ENCODE measurements at regions not wholly inside any gene's neighbourhood (a gene's known extent, or its start where the extent isn't known, plus 50 kb on each side); places are given as distances from the start of the nearest gene placed in this dataset.

DNA sequence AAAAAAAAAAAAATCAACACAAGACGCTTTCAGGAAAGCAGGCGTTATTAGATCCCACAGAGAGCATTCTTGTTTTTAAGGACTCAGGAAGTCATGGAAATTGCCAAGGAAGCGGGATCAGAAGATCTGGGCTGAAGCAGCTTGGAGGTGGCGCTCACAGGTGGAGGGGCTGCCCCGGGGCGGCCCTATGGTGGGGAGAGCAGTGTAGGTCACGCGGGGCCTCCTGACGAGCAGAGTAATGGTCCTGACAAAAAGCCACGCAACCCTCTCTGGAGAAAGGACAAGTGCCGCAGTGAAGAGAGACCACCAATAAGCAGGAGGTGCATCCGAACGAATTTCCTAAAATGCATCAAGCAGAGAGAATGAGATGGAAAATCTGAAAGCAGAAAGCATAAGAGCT lies 407.0 kb downstream of the BRD1 start:
- no peak for TF ChIP-seq CTCF (IDR thresholded peaks at IDR 0.05; ENCODE audit: low read depth, low read length, missing control alignments)
- no peak overlapping the region for H3K4me3 ChIP-seq (replicated peaks; ENCODE audit: low read depth, low read length)
- no peak for DNase-seq (ENCODE audit: extremely low read depth, low read depth)

DNA sequence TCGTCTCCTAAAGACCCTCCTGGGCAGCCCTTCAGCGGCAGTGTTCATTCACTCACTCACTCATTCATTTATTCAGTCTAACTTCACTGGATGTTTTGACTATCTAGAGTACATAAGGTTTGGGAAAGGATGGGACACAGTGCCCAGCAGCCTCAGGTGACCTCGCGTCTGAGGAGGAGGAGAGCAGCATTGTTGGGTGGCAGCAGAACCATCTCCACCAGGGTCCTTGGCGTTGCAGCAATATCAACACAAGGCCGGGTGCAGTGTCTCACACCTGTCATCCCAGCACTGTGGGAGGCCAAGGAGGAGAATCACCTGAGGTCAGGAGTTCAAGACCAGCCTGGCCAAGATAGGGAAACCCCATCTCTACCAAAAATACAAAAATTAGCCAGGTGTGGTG lies 408.0 kb downstream of the BRD1 start:
- H3K4me3 ChIP-seq (replicated peaks; ENCODE audit: low read depth, low read length): no peak overlapping the region
- DNase-seq (ENCODE audit: extremely low read depth, low read depth): no peak
- TF ChIP-seq CTCF (IDR thresholded peaks at IDR 0.05; ENCODE audit: low read depth, low read length, missing control alignments): no peak

DNA sequence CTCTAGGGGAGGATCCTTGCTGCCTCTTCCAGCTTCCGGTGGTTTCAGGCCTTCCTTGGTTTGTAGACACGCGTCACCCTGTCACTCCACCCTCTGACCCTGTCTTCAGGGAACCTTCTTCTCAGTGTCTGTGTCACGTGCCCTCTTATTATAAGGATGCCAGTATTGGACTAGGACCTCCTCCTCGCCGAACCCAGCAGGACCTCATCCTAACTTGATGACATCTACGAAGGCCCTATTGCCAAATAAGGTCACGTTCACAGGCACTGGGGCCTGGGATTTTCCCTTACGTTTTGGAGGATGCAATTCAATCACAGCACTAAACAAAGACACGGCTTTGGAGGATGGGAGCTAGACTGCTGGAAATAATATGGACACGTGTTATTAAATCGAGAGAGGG lies 408.7 kb downstream of the BRD1 start:
- no peak overlapping the region for H3K4me3 ChIP-seq (replicated peaks; ENCODE audit: low read depth, low read length)
- no peak for DNase-seq (ENCODE audit: extremely low read depth, low read depth)
- no peak for TF ChIP-seq CTCF (IDR thresholded peaks at IDR 0.05; ENCODE audit: low read depth, low read length, missing control alignments)

- DNase-seq (ENCODE audit: extremely low read depth, low read depth): no peak
- no peak for TF ChIP-seq CTCF (IDR thresholded peaks at IDR 0.05; ENCODE audit: low read depth, low read length, missing control alignments)
- no peak overlapping the region for H3K4me3 ChIP-seq (replicated peaks; ENCODE audit: low read depth, low read length)
Measured at GRCh38 chr22:49418341-49418894, 409.3 kb downstream of the BRD1 start.

DNA sequence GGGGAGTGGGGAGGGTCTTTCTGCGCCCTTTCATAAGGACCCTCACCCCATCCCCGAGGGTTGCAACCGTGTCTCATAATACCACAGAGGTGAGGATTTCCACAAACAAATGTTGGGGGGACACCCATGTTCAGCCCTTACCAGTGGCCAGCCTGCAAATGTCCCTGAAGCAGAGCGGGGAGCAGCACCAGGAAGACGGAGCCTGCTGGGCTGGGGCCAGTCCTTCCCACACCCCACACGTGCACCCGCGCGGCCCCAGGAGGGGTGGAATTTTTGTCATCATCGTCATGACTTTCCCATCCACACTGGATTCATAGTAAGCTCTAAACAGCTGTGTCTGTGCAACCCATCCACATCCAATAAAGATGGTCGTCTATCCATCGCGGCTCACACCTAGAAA lies 409.8 kb downstream of the BRD1 start:
- no peak for TF ChIP-seq CTCF (IDR thresholded peaks at IDR 0.05; ENCODE audit: low read depth, low read length, missing control alignments)
- H3K4me3 ChIP-seq (replicated peaks; ENCODE audit: low read depth, low read length): no peak overlapping the region
- no peak for DNase-seq (ENCODE audit: extremely low read depth, low read depth)

DNA sequence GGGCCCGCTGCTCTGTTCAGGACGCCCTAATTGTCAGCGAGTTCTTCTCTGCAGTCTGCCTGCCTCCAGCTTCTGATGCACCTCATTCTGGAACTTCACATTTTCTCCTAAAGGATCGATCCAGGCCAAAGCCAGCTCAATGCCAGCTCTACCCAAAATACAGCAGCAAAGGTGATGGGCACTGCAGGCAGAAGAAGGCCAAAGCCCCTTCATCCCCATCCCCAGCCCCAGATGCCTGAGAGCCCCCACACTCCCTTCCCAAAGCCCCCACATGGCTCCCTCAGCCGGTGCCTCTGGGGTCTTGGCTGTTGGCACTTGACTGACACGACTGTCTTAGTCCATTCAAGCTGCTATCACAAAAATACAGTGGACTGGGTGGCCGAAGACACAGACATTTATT lies 410.3 kb downstream of the BRD1 start:
- TF ChIP-seq CTCF (IDR thresholded peaks at IDR 0.05; ENCODE audit: low read depth, low read length, missing control alignments): no peak
- no peak for DNase-seq (ENCODE audit: extremely low read depth, low read depth)
- H3K4me3 ChIP-seq (replicated peaks; ENCODE audit: low read depth, low read length): no peak overlapping the region
